ENCODE measurements at regions not wholly inside any gene's neighbourhood (a gene's known extent, or its start where the extent isn't known, plus 50 kb on each side); places are given as distances from the start of the nearest gene placed in this dataset.

DNA sequence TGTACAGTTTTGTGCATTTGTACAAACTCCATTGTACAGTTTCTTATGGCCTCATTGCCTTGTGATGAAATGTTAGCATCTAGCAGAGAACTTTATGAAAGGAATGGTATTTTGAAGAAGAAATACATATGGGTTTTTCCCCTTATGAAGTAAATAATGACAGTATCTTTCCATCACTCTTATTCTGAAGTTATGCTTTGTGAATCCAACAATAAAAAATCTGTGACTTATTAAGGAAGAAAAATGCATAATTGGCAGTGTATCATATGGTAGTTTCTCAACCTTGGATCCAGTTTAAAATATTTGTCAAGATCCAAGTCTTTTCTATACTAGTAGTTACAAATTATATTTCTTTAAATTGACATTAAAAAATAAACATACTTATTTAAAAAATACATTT is 859.1 kb upstream of the FLRT2 start:
- DNase-seq, result no peak

- DNase-seq, result no peak
These were observed 858.2 kb upstream of the FLRT2 start for GRCh38 chr14:84671776-84672175.

- no peak for DNase-seq
These were observed 855.3 kb upstream of the FLRT2 start for GRCh38 chr14:84674636-84675035.

GRCh38 chr14:84686550-84686949 is 843.4 kb upstream of the FLRT2 start:
- no peak for DNase-seq

DNA sequence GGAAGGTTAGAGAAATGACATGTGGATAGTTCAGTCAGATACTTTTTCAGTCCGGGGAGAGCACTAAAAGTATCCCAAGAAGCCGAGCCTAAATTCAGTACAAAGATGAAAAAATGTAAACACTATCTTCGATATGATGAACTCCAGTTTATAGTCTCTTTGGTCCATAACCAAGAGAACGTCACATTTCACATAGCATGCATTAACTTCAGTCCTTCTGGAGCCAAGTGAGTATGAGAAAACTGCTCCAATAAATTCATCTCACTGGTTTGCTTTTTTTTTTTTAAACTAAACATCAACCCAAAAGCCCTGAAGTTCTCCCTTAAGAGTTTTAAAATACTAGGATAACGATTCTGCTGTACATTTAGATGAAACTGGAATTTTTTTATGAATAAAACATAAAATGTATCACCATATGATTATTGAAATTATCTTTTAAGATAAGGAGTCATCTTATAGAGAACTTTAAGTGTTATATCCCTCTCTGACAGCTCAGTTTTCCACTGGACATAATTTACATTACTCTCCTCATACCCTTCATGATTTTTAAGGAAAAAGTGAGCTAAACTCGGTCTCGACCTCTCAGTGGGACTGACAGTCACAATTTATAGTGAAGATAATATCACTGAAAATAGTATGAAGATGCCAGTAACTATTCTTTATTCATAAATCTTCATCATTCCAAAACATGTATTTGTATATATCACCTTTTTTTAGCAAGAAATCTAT is 841.5 kb upstream of the FLRT2 start:
- DNase-seq, result no peak

GRCh38 chr14:84694161-84694560 is 835.8 kb upstream of the FLRT2 start:
- DNase-seq, result no peak

GRCh38 chr14:84704601-84705000 is 825.3 kb upstream of the FLRT2 start:
- DNase-seq, result no peak

GRCh38 chr14:84707830-84708229 is 822.1 kb upstream of the FLRT2 start:
- DNase-seq, result no peak

DNA sequence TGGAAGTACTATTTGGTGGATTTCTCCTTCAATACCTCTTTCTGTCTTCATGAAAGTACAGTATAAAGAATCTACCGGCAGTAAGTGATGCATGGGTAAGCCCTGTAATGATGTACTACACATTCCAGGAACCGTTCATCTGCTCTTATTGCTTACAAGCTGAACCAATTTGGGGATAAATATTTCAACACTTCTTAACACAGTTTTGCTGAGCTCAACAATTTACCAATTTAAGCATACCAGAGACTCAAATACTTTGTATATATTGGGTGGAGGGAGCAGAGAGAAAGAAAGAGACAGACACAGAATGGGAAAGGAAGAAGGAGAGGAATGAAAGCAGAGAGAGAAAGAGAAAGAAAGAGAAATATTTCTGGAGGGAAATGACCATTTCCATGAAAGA is 821.1 kb upstream of the FLRT2 start:
- DNase-seq, result no peak

DNA sequence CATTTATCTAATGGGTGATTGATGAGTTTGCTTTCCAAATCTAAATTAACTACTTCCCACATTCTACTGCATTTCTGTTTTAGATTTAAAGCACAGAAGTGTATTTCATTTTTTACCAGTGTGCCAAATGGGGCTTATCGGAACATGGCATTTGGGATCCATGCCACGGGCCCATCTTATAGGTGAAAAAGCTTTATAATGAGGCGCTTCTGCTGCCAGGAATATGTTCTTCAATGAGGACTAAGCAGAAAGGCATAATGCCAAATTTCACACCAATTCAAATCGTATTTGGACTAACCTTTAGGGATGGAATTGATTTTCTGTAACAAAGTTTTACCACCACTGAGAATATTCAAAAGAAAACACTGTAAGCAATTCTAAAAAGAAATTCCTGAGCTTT is 803.5 kb upstream of the FLRT2 start:
- DNase-seq, result no peak

- DNase-seq, result no peak
These were observed 780.6 kb upstream of the FLRT2 start for GRCh38 chr14:84749191-84749955.

GRCh38 chr14:84750284-84750683 is 779.7 kb upstream of the FLRT2 start:
- no peak for DNase-seq

- no peak for DNase-seq
These were observed 779.0 kb upstream of the FLRT2 start for GRCh38 chr14:84750763-84751554.

DNA sequence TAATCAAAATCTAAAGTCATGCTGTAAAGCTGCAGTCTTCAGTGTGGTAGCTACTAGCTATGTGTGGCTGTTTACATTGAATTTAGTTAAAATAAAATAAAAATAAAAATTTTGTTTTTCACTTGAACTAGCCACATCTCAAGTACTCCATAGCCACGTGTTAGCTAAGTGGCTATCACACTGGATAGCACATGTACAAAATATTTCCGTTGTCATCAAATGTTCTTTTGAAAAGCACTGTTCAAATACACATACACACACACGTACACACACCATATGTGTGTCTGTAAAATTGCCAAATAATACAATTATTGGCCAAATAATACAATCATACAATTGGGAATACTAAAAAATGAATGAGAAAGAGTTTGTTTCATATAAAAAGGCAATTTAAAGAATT is 778.2 kb upstream of the FLRT2 start:
- DNase-seq, result no peak

GRCh38 chr14:84760489-84761126 is 769.3 kb upstream of the FLRT2 start:
- no peak for DNase-seq

GRCh38 chr14:84767434-84767833 is 762.5 kb upstream of the FLRT2 start:
- DNase-seq, result no peak

DNA sequence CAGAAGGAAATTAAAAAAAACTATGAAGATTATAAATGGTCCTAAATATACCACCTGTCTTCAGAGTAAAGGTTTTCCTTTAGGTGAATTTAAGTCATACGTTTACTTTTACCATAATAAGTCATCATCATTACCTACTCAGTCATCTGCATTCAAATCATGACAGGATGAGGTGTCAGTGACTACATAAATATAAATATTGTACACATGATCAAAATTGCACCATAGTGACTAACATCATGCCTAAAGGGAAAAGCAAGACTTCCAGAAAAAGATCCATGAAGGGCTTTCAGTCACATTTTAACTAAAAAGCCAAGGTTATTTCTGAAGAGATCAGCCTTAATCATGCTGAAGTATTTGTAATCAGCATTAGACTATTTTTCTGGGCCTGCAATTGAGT is 759.9 kb upstream of the FLRT2 start:
- no peak for DNase-seq

GRCh38 chr14:84777356-84777755 is 752.6 kb upstream of the FLRT2 start:
- no peak for DNase-seq

DNA sequence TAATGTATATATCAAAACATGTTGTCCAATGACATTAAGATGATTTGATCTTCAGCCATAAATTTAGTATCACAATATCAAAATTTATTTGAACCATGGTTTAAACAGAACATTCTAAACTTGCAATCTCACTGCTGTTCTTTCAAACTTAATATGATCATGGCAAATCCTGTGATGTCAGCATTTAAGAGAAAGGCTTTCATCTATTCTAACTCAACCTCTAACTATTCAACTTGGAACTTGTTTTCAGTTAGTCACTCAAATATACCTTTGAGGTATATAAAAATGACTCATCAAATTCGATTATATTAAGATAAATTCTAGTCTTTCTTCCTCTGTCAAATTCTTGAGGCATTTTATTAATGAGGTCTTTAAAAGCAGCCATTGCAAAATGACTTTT is 747.0 kb upstream of the FLRT2 start:
- DNase-seq, result no peak

DNA sequence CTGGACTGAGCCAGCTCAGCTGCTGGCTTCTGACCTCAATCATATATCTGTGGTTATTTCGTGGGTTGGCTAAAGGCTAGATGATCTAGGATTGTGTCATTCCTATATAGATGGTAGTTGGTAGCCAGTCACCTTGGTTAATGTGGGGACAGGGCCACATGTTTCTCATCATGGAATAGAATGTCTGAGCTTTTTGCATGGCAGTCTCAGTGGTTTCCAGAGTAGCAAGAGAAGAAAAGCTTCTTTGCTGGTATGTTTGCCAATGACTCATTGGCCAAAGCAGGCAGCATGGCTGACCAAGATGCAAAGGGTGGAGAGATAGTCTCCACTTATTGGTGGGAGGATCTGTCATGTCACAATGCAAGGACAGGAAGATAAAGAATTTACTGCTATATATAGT is 746.4 kb upstream of the FLRT2 start:
- no peak for DNase-seq

DNA sequence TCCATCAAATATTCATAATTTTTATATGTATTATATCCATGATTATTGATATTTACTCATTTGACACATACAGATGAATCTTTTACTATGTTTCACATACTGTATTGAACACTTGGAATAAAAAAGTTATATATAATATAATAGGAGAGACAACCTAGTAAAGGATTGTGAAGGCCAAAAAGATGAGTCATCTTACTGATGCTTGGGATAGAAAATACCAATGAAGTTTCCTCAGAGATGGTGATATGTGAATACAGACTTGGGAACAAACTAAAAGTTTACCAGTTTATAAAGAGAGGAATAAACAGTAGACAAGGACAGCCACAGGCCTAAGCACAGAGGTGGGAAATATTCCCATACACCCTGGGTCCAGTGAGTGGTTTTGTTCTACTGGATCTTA is 743.9 kb upstream of the FLRT2 start:
- no peak for DNase-seq

- DNase-seq, result no peak
These were observed 740.9 kb upstream of the FLRT2 start for GRCh38 chr14:84789012-84789411.

GRCh38 chr14:84792722-84793410 is 737.1 kb upstream of the FLRT2 start:
- no peak for DNase-seq

All from NCI-H1436 (cell line).